H1 (cell line): ENCODE measurements at regions not wholly inside any gene's neighbourhood (a gene's known extent, or its start where the extent isn't known, plus 50 kb on each side); places are given as distances from the start of the nearest gene placed in this dataset.

Experiments
- CTCF ChIA-PET: fragments of 300-600 bp; sonication (Branson Sonifier 250); formaldehyde crosslinking; loops from one replicate; lab custom pipeline; 2021; ENCODE audit not compliant: partially characterized antibody; lab: Charles Lee
- POLR2A ChIA-PET: fragments of 300-600 bp; sonication (Branson Sonifier 250); formaldehyde crosslinking; loops from one replicate; lab custom pipeline; 2021; ENCODE audit warnings: inconsistent platforms; ENCODE audit not compliant: partially characterized antibody; lab: Charles Lee
- DNase-seq, 2 experiments: peaks; one replicate each; pipeline versions ENCODE4 v3.0.0 to v3.0.0-alpha.2; 2010 to 2022; ENCODE audit warnings: low spot score in 2 of 2, low read depth in 1 of 2, mixed read lengths in 1 of 2
- FAIRE-seq: peaks from 2 replicates; lab custom pipeline; 2011; peaks lifted over from hg19 to GRCh38; lab: Jason Lieb, UNC
- H2AFZ ChIP-seq: 2 replicates; pipeline ENCODE4 v1.8.1; 2012; ENCODE audit warnings: low read length, inconsistent platforms
- H2AK5ac ChIP-seq: 2 replicates; pipeline ENCODE4 v1.6.1; 2013; ENCODE audit warnings: low read depth, low read length
- H2BK120ac ChIP-seq: replicated peaks from 2 replicates; pipeline ENCODE3; 2013; ENCODE audit warnings: low read depth, low read length, inconsistent platforms
- H2BK12ac ChIP-seq: 2 replicates; pipeline ENCODE4 v1.6.1; 2013; ENCODE audit warnings: low read depth, low read length
- H2BK15ac ChIP-seq: 2 replicates; pipeline ENCODE4 v1.6.1; 2013; ENCODE audit warnings: low read length
- H2BK20ac ChIP-seq: 2 replicates; pipeline ENCODE4 v1.6.1; 2013; ENCODE audit warnings: low read length
- H2BK5ac ChIP-seq: 2 replicates; pipeline ENCODE4 v1.6.1; 2013; ENCODE audit warnings: low read depth, low read length
- H3K14ac ChIP-seq: 2 replicates; pipeline ENCODE4 v1.6.1; 2013; ENCODE audit warnings: inconsistent platforms; ENCODE audit not compliant: insufficient read length
- H3K18ac ChIP-seq: 2 replicates; pipeline ENCODE4 v1.6.1; 2013; ENCODE audit warnings: low read length; ENCODE audit errors: extremely low read depth
- H3K23ac ChIP-seq: 2 replicates; pipeline ENCODE4 v1.6.1; 2013; ENCODE audit warnings: inconsistent platforms; ENCODE audit not compliant: insufficient read length
- H3K23me2 ChIP-seq: 2 replicates; pipeline ENCODE4 v1.6.1; 2013; ENCODE audit warnings: low read depth, low read length
- H3K27ac ChIP-seq: 2 replicates; pipeline ENCODE4 v1.6.1; 2011; ENCODE audit warnings: low read depth, low read length, inconsistent platforms
- H3K27me3 ChIP-seq, 4 experiments: replicated peaks in 1 of 4; 1 replicate in 1 of 4; 2 replicates in 3 of 4; pipeline versions ENCODE4 v1.6.1 to v1.8.1; 2011 to 2013; ENCODE audit warnings: low read length in 3 of 4, mild to moderate bottlenecking in 3 of 4, inconsistent platforms in 2 of 4, mixed read lengths in 2 of 4, moderate library complexity in 1 of 4; ENCODE audit not compliant: control insufficient read depth in 3 of 4, insufficient read depth in 3 of 4; ENCODE audit errors: extremely low read depth in 1 of 4
- H3K36me3 ChIP-seq, 4 experiments: 2 replicates each; pipeline versions ENCODE4 v1.6.1 to v1.8.1; 2011 to 2013; ENCODE audit warnings: mild to moderate bottlenecking in 4 of 4, low read length in 3 of 4, moderate library complexity in 2 of 4, control low read depth in 1 of 4, inconsistent platforms in 1 of 4; ENCODE audit not compliant: insufficient read depth in 4 of 4, control insufficient read depth in 2 of 4
- H3K4ac ChIP-seq: replicated peaks from 2 replicates; pipeline ENCODE3; 2013; ENCODE audit warnings: low read length, low read depth, mixed read lengths, inconsistent platforms; ENCODE audit not compliant: insufficient read length
- H3K4me1 ChIP-seq, 4 experiments: replicated peaks in 1 of 4; 1 replicate in 1 of 4; 2 replicates in 3 of 4; pipeline versions ENCODE4 v1.6.1 to v1.8.1; 2011 to 2013; ENCODE audit warnings: low read length in 3 of 4, inconsistent platforms in 2 of 4, mixed read lengths in 1 of 4; ENCODE audit not compliant: insufficient read depth in 4 of 4, control insufficient read depth in 3 of 4
- H3K4me2 ChIP-seq, 2 experiments: 2 replicates each; pipeline versions ENCODE4 v1.6.1 to v1.8.1; 2011 to 2013; ENCODE audit warnings: low read depth in 2 of 2, low read length in 2 of 2, control low read depth in 1 of 2, inconsistent platforms in 1 of 2, mild to moderate bottlenecking in 1 of 2; ENCODE audit not compliant: insufficient read depth in 1 of 2
- H3K4me3 ChIP-seq, 4 experiments: fragments of 200-600, 300-600 bp in 1 of 4; sonication (generic), shearing (Covaris generic), sonication (Bioruptor Twin) in 1 of 4; 2 replicates each; pipeline versions ENCODE4 v1.5.1 to v1.8.1; 2011 to 2016; ENCODE audit warnings: low read length in 4 of 4, low read depth in 3 of 4, control low read depth in 2 of 4, inconsistent platforms in 2 of 4, mild to moderate bottlenecking in 2 of 4, mixed read lengths in 1 of 4, moderate library complexity in 1 of 4; ENCODE audit not compliant: insufficient read depth in 2 of 4; ENCODE audit errors: extremely low read depth in 1 of 4
- H3K56ac ChIP-seq: replicated peaks from 2 replicates; pipeline ENCODE3; 2013; ENCODE audit warnings: low read depth, mild to moderate bottlenecking, mixed read lengths, low read length, inconsistent platforms; ENCODE audit not compliant: insufficient read length
- H3K79me1 ChIP-seq: 2 replicates; pipeline ENCODE4 v1.6.1; 2013; ENCODE audit warnings: low read depth, low read length, control low read depth
- H3K79me2 ChIP-seq, 2 experiments: 2 replicates each; pipeline versions ENCODE4 v1.6.1 to v1.8.1; 2012 to 2013; ENCODE audit warnings: low read length in 2 of 2, mild to moderate bottlenecking in 2 of 2, inconsistent platforms in 1 of 2; ENCODE audit not compliant: insufficient read depth in 2 of 2, control insufficient read depth in 1 of 2
- H3K9ac ChIP-seq, 4 experiments: replicated peaks in 1 of 4; 1 replicate in 1 of 4; 2 replicates in 3 of 4; pipeline versions ENCODE4 v1.6.1 to v1.8.1; 2011 to 2013; ENCODE audit warnings: low read depth in 3 of 4, low read length in 3 of 4, control low read depth in 2 of 4, mild to moderate bottlenecking in 2 of 4, moderate library complexity in 2 of 4, inconsistent platforms in 1 of 4; ENCODE audit errors: extremely low read depth in 1 of 4
- H3K9me3 ChIP-seq, 2 experiments: 2 replicates each; pipeline versions ENCODE4 v1.6.1 to v1.8.1; 2012 to 2013; ENCODE audit warnings: mild to moderate bottlenecking in 2 of 2, moderate library complexity in 2 of 2, control low read depth in 1 of 2, inconsistent platforms in 1 of 2, low read depth in 1 of 2, low read length in 1 of 2, mixed read lengths in 1 of 2; ENCODE audit not compliant: insufficient read depth in 2 of 2
- H4K20me1 ChIP-seq, 2 experiments: replicated peaks in 1 of 2; 2 replicates each; pipeline versions ENCODE3 to v1.8.1; 2011 to 2013; ENCODE audit warnings: inconsistent platforms in 2 of 2, low read length in 2 of 2, mild to moderate bottlenecking in 1 of 2; ENCODE audit not compliant: insufficient read depth in 2 of 2, control insufficient read depth in 1 of 2
- H4K5ac ChIP-seq: 2 replicates; pipeline ENCODE4 v1.6.1; 2013; ENCODE audit warnings: low read length, low read depth, mixed read lengths, inconsistent platforms; ENCODE audit not compliant: insufficient read length
- H4K8ac ChIP-seq: 2 replicates; pipeline ENCODE4 v1.8.0; 2013; ENCODE audit warnings: mild to moderate bottlenecking, moderate library complexity, low read length, inconsistent platforms; ENCODE audit not compliant: insufficient read depth; ENCODE audit errors: extremely low read depth
- H4K91ac ChIP-seq: replicated peaks from 2 replicates; pipeline ENCODE3; 2013; ENCODE audit warnings: low read length, mixed read lengths, inconsistent platforms; ENCODE audit not compliant: insufficient read length
- ATF2 ChIP-seq: IDR thresholded peaks from 2 replicates; pipeline ENCODE4 v1.6.1; 2012; ENCODE audit warnings: low read length, inconsistent platforms
- BACH1 ChIP-seq: IDR thresholded peaks from 2 replicates; pipeline ENCODE4 v1.6.1; 2012; ENCODE audit warnings: low read length, improper control_type of control experiment
- BCL11A ChIP-seq, 2 experiments: IDR thresholded peaks; one replicate each; pipeline ENCODE4 v1.6.1; 2011; ENCODE audit warnings: low read depth in 2 of 2, low read length in 2 of 2, mild to moderate bottlenecking in 2 of 2
- E2F6 ChIP-seq: IDR thresholded peaks from 2 replicates; pipeline ENCODE4 v1.6.1; 2012; ENCODE audit warnings: inconsistent platforms
- EGR1 ChIP-seq: IDR thresholded peaks from 2 replicates; pipeline ENCODE4 v1.6.1; 2011; ENCODE audit warnings: low read depth, low read length, borderline replicate concordance
- FOSL1 ChIP-seq: IDR thresholded peaks from 2 replicates; pipeline ENCODE4 v1.6.1; 2011; ENCODE audit warnings: mild to moderate bottlenecking, low read depth, low read length, moderate library complexity; ENCODE audit not compliant: insufficient read depth
- GTF2F1 ChIP-seq: IDR thresholded peaks from 2 replicates; pipeline ENCODE4 v1.6.1; 2012; ENCODE audit warnings: low read depth, low read length, improper control_type of control experiment, borderline replicate concordance
- HDAC2 ChIP-seq, 2 experiments: fragments of 300-600 bp in 1 of 2; sonication (generic) in 1 of 2; IDR thresholded peaks; 2 replicates each; pipeline ENCODE4 v1.6.1; 2011 to 2012; ENCODE audit warnings: low read depth in 2 of 2, low read length in 2 of 2, mild to moderate bottlenecking in 2 of 2, moderate library complexity in 2 of 2, borderline replicate concordance in 1 of 2, inconsistent platforms in 1 of 2
- MAFK ChIP-seq: IDR thresholded peaks from 2 replicates; pipeline ENCODE4 v1.6.1; 2012; ENCODE audit warnings: low read depth, mild to moderate bottlenecking, improper control_type of control experiment, low read length
- POLR2AphosphoS5 ChIP-seq: IDR thresholded peaks from 2 replicates; pipeline ENCODE4 v1.6.1; 2011; ENCODE audit warnings: low read depth, low read length
- POU5F1 ChIP-seq: IDR thresholded peaks from 2 replicates; pipeline ENCODE4 v1.6.1; 2011; ENCODE audit warnings: low read depth, mild to moderate bottlenecking, low read length, moderate library complexity
- SIN3A ChIP-seq, 2 experiments: IDR thresholded peaks in 1 of 2; conservative IDR thresholded peaks in 1 of 2; 2 replicates each; pipeline ENCODE4 v1.6.1; 2011 to 2012; ENCODE audit warnings: low read length in 2 of 2, improper control_type of control experiment in 1 of 2, low read depth in 1 of 2, mild to moderate bottlenecking in 1 of 2
- SP1 ChIP-seq: IDR thresholded peaks from 2 replicates; pipeline ENCODE4 v1.6.1; 2011; ENCODE audit warnings: low read depth, low read length
- TCF12 ChIP-seq: IDR thresholded peaks from 2 replicates; pipeline ENCODE4 v1.6.1; 2011; ENCODE audit warnings: low read depth, mild to moderate bottlenecking, low read length

- Histone ChIP-seq H3K9me3 (no peaks in the 10 kb centered on the region; a peak in 1 of 4 replicates), H3K4me1 (no peaks in the 10 kb centered on the region), H3K4me2 (no peak overlapping the region), H3K18ac (no peak overlapping the region), H3K4me3 (no peak overlapping the region), H3K27ac (no peak overlapping the region), H4K20me1 (no peaks in the 10 kb centered on the region), H4K5ac (no peak overlapping the region), H3K4ac (no peak overlapping the region), H4K91ac (no peak overlapping the region), H2BK20ac (no peak overlapping the region), H2AFZ (no peak overlapping the region; the same call in 1 of the 2 replicates), H4K8ac (no peak overlapping the region), H2BK15ac (no peak overlapping the region), H3K14ac (no peak overlapping the region), H3K23me2 (no peaks in the 10 kb centered on the region), H3K56ac (no peak overlapping the region), H2AK5ac (no peak overlapping the region), H2BK120ac (no peak overlapping the region), H3K23ac (no peak overlapping the region), H3K36me3 (no peaks in the 10 kb centered on the region), H3K79me1 (no peaks in the 10 kb centered on the region), H3K27me3 (no peaks in the 10 kb centered on the region), H2BK12ac (no peak overlapping the region), H2BK5ac (no peak overlapping the region), H3K79me2 (no peaks in the 10 kb centered on the region), H3K9ac (no peak overlapping the region)
- DNase-seq (no peak), FAIRE-seq (no peak)
- CTCF ChIA-PET: no interaction called here
- POLR2A ChIA-PET: no interaction called here
- TF ChIP-seq SIN3A (conservative IDR thresholded peaks at IDR 0.05 in 1 of 2, IDR thresholded peaks at IDR 0.05 in 1 of 2; ENCODE audit: low read depth in 1 of 2, low read length in 2 of 2): no peak
- no peak for TF ChIP-seq FOSL1
- TF ChIP-seq SP1: no peak
- TF ChIP-seq HDAC2 (IDR thresholded peaks at IDR 0.05; ENCODE audit: borderline replicate concordance in 1 of 2, low read depth in 2 of 2, low read length in 2 of 2): no peak
- no peak for TF ChIP-seq E2F6
- no peak for TF ChIP-seq ATF2
- no peak for TF ChIP-seq POLR2AphosphoS5
- no peak for TF ChIP-seq POU5F1
- TF ChIP-seq EGR1: no peak
- no peak for TF ChIP-seq GTF2F1
- TF ChIP-seq MAFK: no peak
- TF ChIP-seq BCL11A (IDR thresholded peaks at IDR 0.05; ENCODE audit: low read depth in 2 of 2, low read length in 2 of 2): no peak
- TF ChIP-seq TCF12: no peak
- no peak for TF ChIP-seq BACH1
Measured at GRCh38 chr13:85661675-85662074, 137.5 kb downstream of the SLITRK6 start.
